IMR-90 (cell line): ENCODE measurements at regions not wholly inside any gene's neighbourhood (a gene's known extent, or its start where the extent isn't known, plus 50 kb on each side); places are given as distances from the start of the nearest gene placed in this dataset.
A peak's percentile ranks its signal among the peaks of the same experiment; 100 is the strongest.

Source experiments
- ATAC-seq: fragments of 200-7000 bp; cut with Tn5 transposase; 2 replicates; pipeline ENCODE4 v1.9.1; 2020; ENCODE audit warnings: low read depth, mild to moderate bottlenecking, moderate library complexity
- BruUV-seq: library from RNA; stranded (reverse); fragments of 400-500 nt; replicated peaks from 2 replicates; lab custom pipeline; 2021; lab: Mats Ljungman, UMichigan
- CTCF ChIA-PET: fragments of 300-600 bp; formaldehyde crosslinking; extraction: SDS; loops from one replicate; lab custom pipeline; 2021; ENCODE audit warnings: antibody characterized with exemption; lab: Yijun Ruan, JAX
- POLR2A ChIA-PET: fragments of 300-600 bp; sonication (Branson Sonifier 250); formaldehyde crosslinking; loops from one replicate; lab custom pipeline; 2022; ENCODE audit warnings: antibody characterized with exemption; ENCODE audit not compliant: unreplicated experiment; lab: Charles Lee
- DNase-seq: peaks from one replicate; pipeline ENCODE4 v3.0.0; 2013
- H2AFZ ChIP-seq: replicated peaks from 2 replicates; pipeline ENCODE3; 2013; ENCODE audit warnings: low read length, mild to moderate bottlenecking; ENCODE audit not compliant: poor library complexity
- H2AK5ac ChIP-seq: 2 replicates; pipeline ENCODE4 v1.6.1; 2013; ENCODE audit warnings: low read depth, low read length, inconsistent platforms
- H2AK9ac ChIP-seq: replicated peaks from 2 replicates; pipeline ENCODE3; 2013; ENCODE audit warnings: mild to moderate bottlenecking, low read depth, low read length, moderate library complexity; ENCODE audit not compliant: poor library complexity
- H2BK120ac ChIP-seq: 2 replicates; pipeline ENCODE4 v1.6.1; 2013; ENCODE audit warnings: low read depth, low read length, inconsistent platforms
- H2BK15ac ChIP-seq: 3 replicates; pipeline ENCODE4 v1.6.1; 2013; ENCODE audit warnings: low read depth, low read length, inconsistent platforms
- H2BK20ac ChIP-seq: 2 replicates; pipeline ENCODE4 v1.6.1; 2013; ENCODE audit warnings: low read depth, mild to moderate bottlenecking, inconsistent platforms, low read length, moderate library complexity
- H2BK5ac ChIP-seq: 2 replicates; pipeline ENCODE4 v1.6.1; 2013; ENCODE audit warnings: mild to moderate bottlenecking, low read depth, low read length, inconsistent platforms; ENCODE audit not compliant: poor library complexity, severe bottlenecking
- H3K14ac ChIP-seq: replicated peaks from 2 replicates; pipeline ENCODE4 v1.6.1; 2013; ENCODE audit warnings: low read depth, low read length, inconsistent platforms
- H3K18ac ChIP-seq: 2 replicates; pipeline ENCODE4 v1.6.1; 2013; ENCODE audit warnings: low read depth, low read length, control low read depth
- H3K23ac ChIP-seq: 2 replicates; pipeline ENCODE4 v1.6.1; 2013; ENCODE audit warnings: low read depth, low read length, inconsistent platforms
- H3K27ac ChIP-seq: 2 replicates; pipeline ENCODE4 v1.5.1; 2013; ENCODE audit warnings: mild to moderate bottlenecking, control low read depth, low read length; ENCODE audit not compliant: insufficient read depth
- H3K27me3 ChIP-seq: 2 replicates; pipeline ENCODE4 v1.6.1; 2013; ENCODE audit warnings: low read length; ENCODE audit not compliant: control insufficient read depth, insufficient read depth
- H3K36me3 ChIP-seq: 2 replicates; pipeline ENCODE4 v1.6.1; 2013; ENCODE audit warnings: low read length, mixed read lengths; ENCODE audit not compliant: control insufficient read depth, insufficient read depth
- H3K4ac ChIP-seq: 2 replicates; pipeline ENCODE4 v1.6.1; 2013; ENCODE audit warnings: low read depth, low read length, inconsistent platforms
- H3K4me1 ChIP-seq: 2 replicates; pipeline ENCODE4 v1.6.1; 2013; ENCODE audit warnings: low read length, mixed read lengths; ENCODE audit not compliant: control insufficient read depth, insufficient read depth
- H3K4me2 ChIP-seq: 2 replicates; pipeline ENCODE4 v1.6.1; 2013; ENCODE audit warnings: low read depth, mild to moderate bottlenecking, control low read depth, low read length, moderate library complexity
- H3K4me3 ChIP-seq: 2 replicates; pipeline ENCODE4 v1.5.1; 2013; ENCODE audit warnings: low read depth, mild to moderate bottlenecking, control low read depth, low read length, moderate library complexity; ENCODE audit not compliant: insufficient read depth
- H3K56ac ChIP-seq: 2 replicates; pipeline ENCODE4 v1.6.1; 2013; ENCODE audit warnings: low read length, inconsistent platforms; ENCODE audit not compliant: insufficient read depth; ENCODE audit errors: extremely low read depth
- H3K79me1 ChIP-seq, 2 experiments: 2 replicates each; pipeline ENCODE4 v1.6.1; 2013; ENCODE audit warnings: low read length in 2 of 2, inconsistent platforms in 1 of 2, low read depth in 1 of 2
- H3K9ac ChIP-seq: 2 replicates; pipeline ENCODE4 v1.6.1; 2013; ENCODE audit warnings: low read depth, low read length, control low read depth
- H3K9me1 ChIP-seq: 2 replicates; pipeline ENCODE4 v1.6.1; 2013; ENCODE audit warnings: low read length, inconsistent platforms; ENCODE audit not compliant: insufficient read depth
- H3K9me3 ChIP-seq: 2 replicates; pipeline ENCODE4 v1.6.1; 2013; ENCODE audit warnings: low read length; ENCODE audit not compliant: control insufficient read depth, insufficient read depth
- H4K20me1 ChIP-seq: 2 replicates; pipeline ENCODE4 v1.6.1; 2013; ENCODE audit warnings: low read length, inconsistent platforms; ENCODE audit not compliant: insufficient read depth
- H4K5ac ChIP-seq: 2 replicates; pipeline ENCODE4 v1.6.1; 2013; ENCODE audit warnings: mild to moderate bottlenecking, low read depth, low read length, control low read depth
- H4K8ac ChIP-seq, 2 experiments: 2 replicates each; pipeline ENCODE4 v1.6.1; 2013; ENCODE audit warnings: low read depth in 2 of 2, low read length in 2 of 2, control low read depth in 1 of 2, inconsistent platforms in 1 of 2
- H4K91ac ChIP-seq: 2 replicates; pipeline ENCODE4 v1.6.1; 2013; ENCODE audit warnings: low read depth, low read length, inconsistent platforms; ENCODE audit not compliant: insufficient read depth
- MAFK ChIP-seq: IDR thresholded peaks from 2 replicates; pipeline ENCODE4 v1.6.1; 2012; ENCODE audit warnings: low read depth, low read length, improper control_type of control experiment
- NFE2L2 ChIP-seq: fragments of 150-350 bp; IDR thresholded peaks from 2 replicates; pipeline ENCODE4 v1.6.1; 2016; ENCODE audit warnings: low read depth, mild to moderate bottlenecking, low read length
- RFX5 ChIP-seq: IDR thresholded peaks from 2 replicates; pipeline ENCODE4 v1.8.0; 2012; ENCODE audit warnings: low read depth, mild to moderate bottlenecking, low read length, moderate library complexity
- dilution Hi-C: fragments of 300-500 bp; cut with HindIII; formaldehyde crosslinking; loops from one replicate; pipeline ENCODE4 v1.14.3; 2018; ENCODE audit warnings: low sequenced_read_pairs; ENCODE audit not compliant: unreplicated experiment
- in situ Hi-C: fragments of 300-500 bp; cut with MboI; formaldehyde crosslinking; loops from 3 replicates; pipeline ENCODE4 v1.14.3; 2019; ENCODE audit warnings: low sequenced_read_pairs, inconsistent platforms, mixed read lengths
- intact Hi-C: fragments of 100-400 bp; cut with micrococcal nuclease; formaldehyde crosslinking; loops from 2 replicates; pipeline ENCODE4 v1.10.0; 2022

DNA sequence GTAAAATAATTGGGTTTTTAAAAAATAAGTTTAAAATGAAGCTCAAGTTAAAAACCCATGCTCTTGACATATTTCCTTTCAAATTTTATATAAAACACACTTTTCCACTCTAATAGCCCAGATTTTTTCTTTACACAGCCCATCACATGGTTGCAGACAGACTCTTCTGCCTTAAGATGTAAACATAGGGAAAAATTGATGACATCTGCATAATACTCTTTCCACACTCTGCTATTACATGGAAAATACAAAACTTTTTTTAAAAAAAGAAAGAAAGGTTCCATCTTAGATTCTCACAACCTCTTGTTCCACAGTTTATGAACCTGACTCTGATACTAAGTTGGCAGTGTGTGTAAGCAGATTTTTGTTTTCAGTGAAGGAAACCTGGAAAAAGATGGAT, 120.8 kb upstream of the ZNF648 start:
- Histone ChIP-seq H3K9me3 (no peaks in the 10 kb centered on the region), H3K56ac (no peak overlapping the region), H4K8ac (no peak overlapping the region), H3K14ac (no peak overlapping the region), H2AK5ac (no peak overlapping the region), H2AFZ (no peak overlapping the region), H3K18ac (no peak overlapping the region), H4K20me1 (no peaks in the 10 kb centered on the region), H3K4me2 (no peak overlapping the region), H3K4ac (no peak overlapping the region), H3K4me3 (no peak overlapping the region), H3K9ac (no peak overlapping the region), H3K9me1 (no peaks in the 10 kb centered on the region), H2AK9ac (no peak overlapping the region), H3K4me1 (no peaks in the 10 kb centered on the region), H3K27me3 (no peaks in the 10 kb centered on the region), H2BK5ac (no peak overlapping the region), H3K23ac (no peak overlapping the region), H2BK120ac (no peak overlapping the region), H4K5ac (no peak overlapping the region), H2BK20ac (no peak overlapping the region), H2BK15ac (no peak overlapping the region), H3K27ac (no peak overlapping the region), H3K79me1 (no peaks in the 10 kb centered on the region), H3K36me3 (no peaks in the 10 kb centered on the region), H4K91ac (no peak overlapping the region)
- DNase-seq (no peak), ATAC-seq (no peak)
- intact Hi-C loops, result no loop called here
- in situ Hi-C loops, result no loop called here
- CTCF ChIA-PET, result no interaction called here
- POLR2A ChIA-PET, result no interaction called here
- TF ChIP-seq MAFK (peak; percentile 68), RFX5 (no peak), NFE2L2 (no peak)
- dilution Hi-C loops, result no loop called here
- no TSS peak for BruUV-seq
